Upper lobe of right lung (tissue), 1 donor: ENCODE measurements at regions not wholly inside any gene's neighbourhood (a gene's known extent, or its start where the extent isn't known, plus 50 kb on each side); places are given as distances from the start of the nearest gene placed in this dataset.

Experiments used
- ATAC-seq: fragments of 200-7000 bp; cut with Tn5 transposase; one replicate; pipeline ENCODE4 v1.9.1; 2020; ENCODE audit warnings: mild to moderate bottlenecking, moderate library complexity
- DNase-seq: peaks from one replicate; pipeline ENCODE4 v3.0.0-alpha.2; 2020
- H3K27ac ChIP-seq: fragments of 200-600 bp; one replicate; pipeline ENCODE4 v1.8.0; 2022
- H3K27me3 ChIP-seq: fragments of 200-600 bp; one replicate; pipeline ENCODE4 v1.8.0; 2022; ENCODE audit warnings: mild to moderate bottlenecking
- H3K36me3 ChIP-seq: fragments of 200-600 bp; one replicate; pipeline ENCODE4 v1.8.0; 2022
- H3K4me1 ChIP-seq: fragments of 200-600 bp; one replicate; pipeline ENCODE4 v1.8.0; 2022
- H3K4me3 ChIP-seq: fragments of 200-600 bp; one replicate; pipeline ENCODE4 v1.8.0; 2022; ENCODE audit warnings: mild to moderate bottlenecking
- H3K9me3 ChIP-seq: fragments of 200-600 bp; one replicate; pipeline ENCODE4 v1.8.0; 2022
- CTCF ChIP-seq: fragments of 200-600 bp; IDR thresholded peaks from one replicate; pipeline ENCODE4 v1.8.0; 2022; ENCODE audit warnings: antibody characterized with exemption
- intact Hi-C: fragments of 100-400 bp; cut with DNase I; formaldehyde crosslinking; loops from one replicate; pipeline ENCODE4 v1.11.0; 2022
- donor health status: DM: no; HTN: yes; CAD: no; lungs with severe emphysema.

- Histone ChIP-seq H3K27ac (no peak overlapping the region), H3K27me3 (no peaks in the 10 kb centered on the region), H3K9me3 (no peaks in the 10 kb centered on the region), H3K4me1 (no peaks in the 10 kb centered on the region), H3K4me3 (no peak overlapping the region), H3K36me3 (no peaks in the 10 kb centered on the region)
- intact Hi-C loops, result no loop called here
- TF ChIP-seq CTCF, result no peak
- ATAC-seq (no peak), DNase-seq (no peak)
These were observed 96.2 kb upstream of the ATP6AP2 start for GRCh38 chrX:40484408-40485091.

- H3K4me1 ChIP-seq, result no peaks in the 10 kb centered on the region
- H3K4me3 ChIP-seq, result no peak overlapping the region
- no peak for ATAC-seq
- no peaks in the 10 kb centered on the region for H3K27me3 ChIP-seq
- TF ChIP-seq CTCF, result no peak
- no peak overlapping the region for H3K27ac ChIP-seq
- intact Hi-C loops, result no loop called here
- DNase-seq, result no peak
- H3K36me3 ChIP-seq, result no peaks in the 10 kb centered on the region
- H3K9me3 ChIP-seq, result no peaks in the 10 kb centered on the region
These were observed 97.3 kb upstream of the ATP6AP2 start for GRCh38 chrX:40483502-40483901.

- no peak for TF ChIP-seq CTCF
- no peaks in the 10 kb centered on the region for H3K9me3 ChIP-seq
- H3K36me3 ChIP-seq, result no peaks in the 10 kb centered on the region
- ATAC-seq (no peak), DNase-seq (no peak)
- H3K27ac ChIP-seq, result no peak overlapping the region
- intact Hi-C loops, result no loop called here
- H3K27me3 ChIP-seq, result no peaks in the 10 kb centered on the region
- no peaks in the 10 kb centered on the region for H3K4me1 ChIP-seq
- no peak overlapping the region for H3K4me3 ChIP-seq
These were observed 100.9 kb upstream of the ATP6AP2 start for GRCh38 chrX:40479777-40480318.

GRCh38 chrX:40478474-40479065, 102.2 kb upstream of the ATP6AP2 start:
- intact Hi-C loops, result no loop called here
- DNase-seq, result no peak
- H3K27ac ChIP-seq, result no peak overlapping the region
- H3K27me3 ChIP-seq, result no peaks in the 10 kb centered on the region
- H3K4me1 ChIP-seq, result no peaks in the 10 kb centered on the region
- no peak overlapping the region for H3K4me3 ChIP-seq
- ATAC-seq, result no peak
- no peaks in the 10 kb centered on the region for H3K36me3 ChIP-seq
- no peaks in the 10 kb centered on the region for H3K9me3 ChIP-seq
- TF ChIP-seq CTCF, result no peak

- no peak for TF ChIP-seq CTCF
- Histone ChIP-seq H3K4me1 (no peaks in the 10 kb centered on the region), H3K4me3 (no peak overlapping the region), H3K36me3 (no peaks in the 10 kb centered on the region), H3K27me3 (no peaks in the 10 kb centered on the region), H3K27ac (no peak overlapping the region), H3K9me3 (no peaks in the 10 kb centered on the region)
- intact Hi-C loops, result no loop called here
- no peak for ATAC-seq
- DNase-seq, result no peak
These were observed 103.8 kb upstream of the ATP6AP2 start for GRCh38 chrX:40476958-40477357.
